ENCODE measurements at regions not wholly inside any gene's neighbourhood (a gene's known extent, or its start where the extent isn't known, plus 50 kb on each side); places are given as distances from the start of the nearest gene placed in this dataset.

DNA sequence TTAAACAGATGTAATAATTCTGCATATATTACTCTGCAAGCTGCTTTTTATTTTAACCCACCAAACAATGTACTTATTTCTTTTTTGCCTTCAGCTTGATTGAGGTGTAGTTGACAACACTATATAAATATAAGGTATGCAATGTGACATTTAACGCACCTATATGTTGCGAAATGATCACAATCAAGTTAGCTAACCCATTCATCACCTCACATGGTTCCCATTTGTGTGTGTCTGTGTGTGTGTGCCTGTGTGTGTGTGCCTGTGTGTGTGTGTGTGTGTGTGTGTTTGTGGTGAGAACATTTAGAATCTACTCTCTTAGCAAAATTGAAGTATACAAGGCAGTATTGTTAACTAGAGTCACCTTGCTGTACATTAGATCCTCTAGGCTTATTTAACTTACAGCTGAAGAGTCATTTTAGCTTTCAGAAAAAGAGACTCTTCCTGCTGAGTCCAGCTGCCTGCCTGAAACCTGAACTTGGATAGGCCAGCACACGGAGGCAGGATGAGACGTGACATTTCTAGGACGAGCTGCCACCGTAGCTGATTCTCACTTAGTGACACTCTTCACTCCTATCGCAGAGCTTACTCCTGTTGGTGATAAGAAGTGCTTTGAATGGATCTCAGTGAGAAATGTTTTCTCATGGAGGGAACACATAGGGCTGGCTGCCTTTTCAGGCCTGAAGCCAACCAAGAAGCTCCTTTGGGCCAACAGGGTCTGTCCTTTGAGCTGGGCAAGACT lies 126.5 kb upstream of the RIPOR2 start:
- TF ChIP-seq, protein P1, sequence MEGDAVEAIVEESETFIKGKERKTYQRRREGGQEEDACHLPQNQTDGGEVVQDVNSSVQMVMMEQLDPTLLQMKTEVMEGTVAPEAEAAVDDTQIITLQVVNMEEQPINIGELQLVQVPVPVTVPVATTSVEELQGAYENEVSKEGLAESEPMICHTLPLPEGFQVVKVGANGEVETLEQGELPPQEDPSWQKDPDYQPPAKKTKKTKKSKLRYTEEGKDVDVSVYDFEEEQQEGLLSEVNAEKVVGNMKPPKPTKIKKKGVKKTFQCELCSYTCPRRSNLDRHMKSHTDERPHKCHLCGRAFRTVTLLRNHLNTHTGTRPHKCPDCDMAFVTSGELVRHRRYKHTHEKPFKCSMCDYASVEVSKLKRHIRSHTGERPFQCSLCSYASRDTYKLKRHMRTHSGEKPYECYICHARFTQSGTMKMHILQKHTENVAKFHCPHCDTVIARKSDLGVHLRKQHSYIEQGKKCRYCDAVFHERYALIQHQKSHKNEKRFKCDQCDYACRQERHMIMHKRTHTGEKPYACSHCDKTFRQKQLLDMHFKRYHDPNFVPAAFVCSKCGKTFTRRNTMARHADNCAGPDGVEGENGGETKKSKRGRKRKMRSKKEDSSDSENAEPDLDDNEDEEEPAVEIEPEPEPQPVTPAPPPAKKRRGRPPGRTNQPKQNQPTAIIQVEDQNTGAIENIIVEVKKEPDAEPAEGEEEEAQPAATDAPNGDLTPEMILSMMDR (IDR thresholded peaks at IDR 0.05) = no peak
- DNase-seq (ENCODE audit: low spot score) = no peak
- ATAC-seq (ENCODE audit: low FRiP score) = no peak

DNA sequence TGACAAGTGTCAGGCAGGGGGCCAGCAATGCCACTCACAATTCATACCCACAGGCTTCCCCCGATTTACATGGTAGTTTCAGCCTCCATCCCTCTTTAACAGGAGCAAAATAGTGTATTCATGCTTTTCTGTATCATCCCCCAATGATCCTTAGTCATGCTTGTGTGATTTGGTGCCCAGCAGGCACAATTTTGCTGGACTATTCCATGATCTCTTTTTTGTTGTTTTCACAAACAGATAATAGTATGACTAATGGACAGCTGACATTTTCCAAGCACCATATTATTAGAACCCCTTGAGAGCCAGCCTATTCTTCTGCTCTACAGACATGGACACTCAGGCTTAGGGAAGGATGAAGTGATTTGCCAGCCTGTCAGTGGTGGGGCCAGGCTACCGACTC lies 128.2 kb upstream of the RIPOR2 start:
- ATAC-seq (ENCODE audit: low FRiP score) (no peak), DNase-seq (ENCODE audit: low spot score) (no peak)
- TF ChIP-seq, protein P1 (IDR thresholded peaks at IDR 0.05) = no peak

DNA sequence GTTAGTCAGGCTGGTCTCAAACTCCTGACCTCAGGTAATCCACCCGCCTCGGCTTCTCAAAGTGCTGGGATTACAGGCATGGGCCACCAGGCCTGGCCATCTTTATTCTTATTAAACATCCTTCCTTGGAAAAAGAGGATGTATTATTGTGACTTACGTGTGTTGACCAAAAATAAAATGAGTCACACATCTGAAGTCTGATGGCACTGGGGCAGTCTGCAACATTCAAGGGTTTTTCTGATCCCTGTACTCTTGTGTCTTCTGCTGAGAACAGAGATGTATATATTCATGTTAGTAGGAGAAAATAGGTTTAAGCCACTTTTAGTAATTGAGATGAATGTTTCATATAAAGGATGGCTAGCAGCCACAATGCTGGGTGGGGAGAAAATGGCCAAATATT lies 129.9 kb upstream of the RIPOR2 start:
- DNase-seq (ENCODE audit: low spot score) (no peak), ATAC-seq (ENCODE audit: low FRiP score) (no peak)
- TF ChIP-seq, protein P1 (IDR thresholded peaks at IDR 0.05) = no peak

DNA sequence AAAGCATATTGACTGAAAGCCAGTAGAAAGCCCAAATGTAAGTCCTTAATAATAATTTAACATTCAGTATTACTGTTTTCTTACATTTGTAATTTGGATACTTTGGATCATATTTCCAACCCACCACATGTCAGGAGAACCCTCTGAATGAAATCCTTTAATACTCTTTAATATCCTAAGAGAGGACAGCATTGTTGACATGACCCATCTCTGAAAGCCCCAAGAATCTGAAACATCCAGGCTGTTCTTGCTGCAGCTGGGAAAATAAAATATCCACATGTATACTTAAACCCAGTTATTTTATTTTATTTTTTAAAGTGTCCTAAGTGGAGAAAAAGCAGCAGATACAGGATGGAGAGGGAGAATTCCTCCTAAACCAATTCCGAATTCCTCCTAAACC lies 130.8 kb upstream of the RIPOR2 start:
- ATAC-seq (ENCODE audit: low FRiP score) (no peak), DNase-seq (ENCODE audit: low spot score) (no peak)
- TF ChIP-seq, protein P1 (IDR thresholded peaks at IDR 0.05) = no peak

DNA sequence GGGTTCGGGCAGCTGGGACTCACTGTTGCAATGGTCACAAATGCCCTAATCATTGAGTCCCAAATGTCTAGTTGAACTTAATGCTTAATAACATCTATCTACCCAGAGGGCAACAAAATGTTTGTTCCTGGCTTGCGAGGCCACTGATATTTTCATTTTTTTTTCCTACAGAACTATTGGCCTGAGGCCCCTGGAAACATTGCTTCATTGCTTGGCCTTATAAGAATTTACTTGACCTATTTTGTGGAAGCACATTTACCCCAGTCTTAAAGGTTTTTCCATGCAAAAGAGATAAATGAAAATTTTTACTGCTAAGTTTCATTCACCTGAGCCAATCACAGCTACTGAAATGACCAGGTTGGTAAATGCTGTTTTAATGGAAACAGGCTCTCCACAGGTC lies 133.1 kb upstream of the RIPOR2 start:
- TF ChIP-seq, protein P1 (IDR thresholded peaks at IDR 0.05) = no peak
- ATAC-seq (ENCODE audit: low FRiP score) = no peak
- no peak for DNase-seq (ENCODE audit: low spot score)

DNA sequence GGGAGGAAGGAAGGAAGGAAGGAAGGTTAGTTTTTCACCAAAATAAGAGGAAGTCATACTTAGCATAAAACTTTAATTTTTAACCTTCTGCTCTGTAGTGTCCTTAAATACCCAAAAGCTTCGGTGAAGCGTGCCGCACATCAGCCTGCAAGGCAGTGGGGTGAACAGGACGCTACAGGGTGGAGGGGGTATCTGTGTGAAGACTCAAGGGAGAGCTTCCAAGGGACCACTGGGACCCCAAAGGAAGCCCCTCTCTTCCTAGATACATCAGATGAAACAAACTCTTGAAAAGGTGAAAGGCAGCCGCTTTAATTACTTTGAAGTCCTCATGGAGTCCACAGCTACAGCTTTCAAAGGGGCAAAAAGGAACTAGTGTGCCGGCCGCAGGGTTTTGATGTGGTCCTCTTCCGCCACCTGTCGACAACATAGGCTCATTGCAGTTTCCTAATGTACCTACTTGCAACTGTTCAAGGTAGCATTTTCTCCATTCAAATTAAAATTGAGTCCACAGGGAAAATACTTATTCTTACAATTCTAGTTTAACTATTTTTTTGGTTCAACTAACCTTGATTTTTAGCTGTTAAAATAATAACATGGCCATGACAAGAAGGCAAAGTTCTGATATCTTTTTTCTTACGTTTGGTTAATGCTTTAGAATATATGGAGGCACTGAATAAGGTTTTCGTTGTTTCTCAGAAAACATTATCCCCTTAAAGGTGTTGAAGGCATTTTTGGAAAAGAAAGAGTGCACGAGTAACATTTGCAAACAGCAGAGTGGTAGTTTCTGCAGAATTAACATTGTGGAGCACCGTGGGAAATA lies 135.0 kb upstream of the RIPOR2 start:
- ATAC-seq (ENCODE audit: low FRiP score) (peak; percentile 86), DNase-seq (ENCODE audit: low spot score) (peak; percentile 64)
- TF ChIP-seq, protein P1 (IDR thresholded peaks at IDR 0.05) = peak in 2 of 3 donors; percentile 44 to 83

All from omental fat pad (tissue), 3 donors.